BJ (cell line): ENCODE measurements at regions not wholly inside any gene's neighbourhood (a gene's known extent, or its start where the extent isn't known, plus 50 kb on each side); places are given as distances from the start of the nearest gene placed in this dataset.

Source experiments
- CTCF ChIA-PET: fragments of 350-600 bp; formaldehyde crosslinking; extraction: SDS; loops from one replicate; lab custom pipeline; 2021; ENCODE audit warnings: antibody characterized with exemption, inconsistent platforms; lab: Yijun Ruan, JAX
- POLR2A ChIA-PET: fragments of 300-600 bp; sonication (Branson Sonifier 250); formaldehyde crosslinking; extraction: SDS; loops from one replicate; lab custom pipeline; 2021; ENCODE audit warnings: antibody characterized with exemption; lab: Charles Lee
- DNase-seq: peaks from one replicate; pipeline ENCODE4 v3.0.0-alpha.2; 2011; ENCODE audit warnings: low read depth
- H3K27me3 ChIP-seq: 2 replicates; pipeline ENCODE4 v1.6.0; 2011; ENCODE audit warnings: low read length; ENCODE audit not compliant: control insufficient read depth, insufficient read depth
- H3K36me3 ChIP-seq: 2 replicates; pipeline ENCODE4 v1.5.1; 2011; ENCODE audit warnings: low read length; ENCODE audit not compliant: control insufficient read depth, insufficient read depth
- H3K4me3 ChIP-seq: 2 replicates; pipeline ENCODE4 v1.5.1; 2011; ENCODE audit warnings: low read depth, mild to moderate bottlenecking, control low read depth, low read length
- TF ChIP-seq, protein P1 (sequence below): IDR thresholded peaks from 2 replicates; pipeline ENCODE4 v1.5.1; 2011; ENCODE audit warnings: low read depth, mild to moderate bottlenecking, control low read depth, inconsistent platforms, low read length, moderate library complexity; ENCODE audit not compliant: insufficient read depth

DNA sequence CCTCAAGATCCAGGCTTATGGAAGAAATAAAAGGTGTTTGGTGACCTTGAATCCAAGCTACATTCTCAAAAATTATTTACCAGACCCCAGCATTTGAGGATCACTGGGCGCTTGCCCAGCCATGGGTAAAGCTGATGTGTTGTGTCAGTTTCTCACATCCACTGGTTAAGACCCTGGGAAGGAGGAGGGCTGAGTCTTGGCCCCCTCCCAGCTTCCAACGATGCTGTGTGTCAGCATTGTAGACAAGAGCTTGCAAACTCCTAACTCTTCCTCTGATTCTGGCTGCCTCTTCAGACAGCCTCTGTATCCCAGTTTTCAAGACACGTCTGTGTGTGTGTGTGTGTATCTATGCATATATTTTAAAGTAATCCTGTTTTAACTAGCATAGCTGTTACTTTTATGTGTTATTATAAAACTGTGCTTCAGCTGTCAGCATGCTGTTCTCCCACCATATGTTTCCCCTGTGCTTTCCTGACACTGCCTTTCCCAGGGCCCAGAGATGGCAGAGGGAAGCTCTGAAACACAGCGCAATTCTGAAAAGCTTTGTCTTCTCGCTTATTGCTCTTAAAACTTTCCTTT, 157.3 kb upstream of the LRRN1 start:
- Histone ChIP-seq H3K36me3 (no peaks in the 10 kb centered on the region), H3K4me3 (no peak overlapping the region), H3K27me3 (no peaks in the 10 kb centered on the region)
- TF ChIP-seq, protein P1, sequence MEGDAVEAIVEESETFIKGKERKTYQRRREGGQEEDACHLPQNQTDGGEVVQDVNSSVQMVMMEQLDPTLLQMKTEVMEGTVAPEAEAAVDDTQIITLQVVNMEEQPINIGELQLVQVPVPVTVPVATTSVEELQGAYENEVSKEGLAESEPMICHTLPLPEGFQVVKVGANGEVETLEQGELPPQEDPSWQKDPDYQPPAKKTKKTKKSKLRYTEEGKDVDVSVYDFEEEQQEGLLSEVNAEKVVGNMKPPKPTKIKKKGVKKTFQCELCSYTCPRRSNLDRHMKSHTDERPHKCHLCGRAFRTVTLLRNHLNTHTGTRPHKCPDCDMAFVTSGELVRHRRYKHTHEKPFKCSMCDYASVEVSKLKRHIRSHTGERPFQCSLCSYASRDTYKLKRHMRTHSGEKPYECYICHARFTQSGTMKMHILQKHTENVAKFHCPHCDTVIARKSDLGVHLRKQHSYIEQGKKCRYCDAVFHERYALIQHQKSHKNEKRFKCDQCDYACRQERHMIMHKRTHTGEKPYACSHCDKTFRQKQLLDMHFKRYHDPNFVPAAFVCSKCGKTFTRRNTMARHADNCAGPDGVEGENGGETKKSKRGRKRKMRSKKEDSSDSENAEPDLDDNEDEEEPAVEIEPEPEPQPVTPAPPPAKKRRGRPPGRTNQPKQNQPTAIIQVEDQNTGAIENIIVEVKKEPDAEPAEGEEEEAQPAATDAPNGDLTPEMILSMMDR = no peak
- DNase-seq = no peak
- CTCF ChIA-PET = no interaction called here
- POLR2A ChIA-PET = no interaction called here

DNA sequence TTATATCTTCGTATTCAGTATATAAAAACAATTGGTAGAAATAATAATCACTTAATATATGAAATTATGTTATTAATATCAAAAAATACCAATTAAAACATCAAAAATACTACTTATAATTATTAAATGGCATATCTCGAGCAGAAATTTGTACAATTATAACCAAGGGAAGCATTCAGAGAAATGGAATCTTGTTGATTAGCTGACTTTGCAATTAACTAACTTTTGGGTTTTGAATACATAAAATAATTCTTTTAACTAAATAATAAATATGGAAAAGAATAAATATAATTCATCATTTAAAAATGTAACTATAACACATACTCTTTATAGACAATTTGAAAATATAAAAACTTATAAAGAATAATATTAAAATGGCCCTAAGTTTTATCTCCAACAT, 160.2 kb upstream of the LRRN1 start:
- TF ChIP-seq, protein P1 = no peak
- ChIA-PET POLR2A (no interaction called here), CTCF (no interaction called here)

GRCh38 chr3:3636815-3637214, 162.4 kb upstream of the LRRN1 start:
- ChIA-PET CTCF (no interaction called here), POLR2A (no interaction called here)
- TF ChIP-seq, protein P1 = no peak

More for the DNA sequence above, 160.2 kb upstream of the LRRN1 start:
- no peaks in the 10 kb centered on the region for H3K27me3 ChIP-seq
- no peaks in the 10 kb centered on the region for H3K36me3 ChIP-seq
- no peak for DNase-seq
- H3K4me3 ChIP-seq = no peak overlapping the region

GRCh38 chr3:3635109-3635508, 164.1 kb upstream of the LRRN1 start:
- Histone ChIP-seq H3K27me3 (no peaks in the 10 kb centered on the region), H3K4me3 (no peak overlapping the region), H3K36me3 (no peaks in the 10 kb centered on the region)
- no peak for DNase-seq
- CTCF ChIA-PET = no interaction called here
- TF ChIP-seq, protein P1 = no peak
- POLR2A ChIA-PET = no interaction called here

More at GRCh38 chr3:3636815-3637214, 162.4 kb upstream of the LRRN1 start:
- no peak for DNase-seq
- Histone ChIP-seq H3K27me3 (no peaks in the 10 kb centered on the region), H3K36me3 (no peaks in the 10 kb centered on the region), H3K4me3 (no peak overlapping the region)

- no peak overlapping the region for H3K4me3 ChIP-seq
- no peaks in the 10 kb centered on the region for H3K27me3 ChIP-seq
- TF ChIP-seq, protein P1 = no peak
- DNase-seq = no peak
- H3K36me3 ChIP-seq = no peaks in the 10 kb centered on the region
- CTCF ChIA-PET = no interaction called here
- POLR2A ChIA-PET = no interaction called here
Measured at GRCh38 chr3:3634326-3634725, 164.9 kb upstream of the LRRN1 start.
